ENCODE measurements at regions not wholly inside any gene's neighbourhood (a gene's known extent, or its start where the extent isn't known, plus 50 kb on each side); places are given as distances from the start of the nearest gene placed in this dataset.

DNA sequence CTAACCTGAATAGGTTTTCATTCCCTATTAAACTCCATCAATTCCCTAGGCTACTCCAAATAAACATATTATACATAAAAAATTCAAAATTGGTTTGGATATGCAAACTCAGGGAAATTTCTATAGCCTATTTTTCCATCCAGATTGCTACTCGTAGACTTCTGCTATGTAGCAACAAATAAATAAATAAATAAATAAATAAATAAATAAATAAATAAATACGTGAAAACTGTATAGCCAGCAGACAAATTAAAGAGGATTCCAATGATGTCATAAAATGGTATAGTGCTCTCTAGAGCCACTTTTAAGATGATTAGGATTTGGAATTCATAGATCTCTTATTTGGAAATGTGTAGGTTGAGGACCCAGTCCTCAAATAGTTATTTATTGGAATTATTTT is 1193.2 kb upstream of the NUDT12 start:
- Histone ChIP-seq H3K9me3 (ENCODE audit: control insufficient read depth, low read length) (no peaks in the 10 kb centered on the region), H3K4me1 (ENCODE audit: control insufficient read depth, insufficient read depth, low read length) (no peaks in the 10 kb centered on the region), H3K27me3 (ENCODE audit: control insufficient read depth, insufficient read depth) (no peaks in the 10 kb centered on the region), H3K27ac (ENCODE audit: low read length) (no peak overlapping the region), H3K4me3 (ENCODE audit: low read length) (no peak overlapping the region)
- ATAC-seq (no peak), DNase-seq (no peak)
- 77% methylated on average over 2 of the region's 2 CpGs for WGBS
- intact Hi-C loops (cut with DNase I) = no loop called here

DNA sequence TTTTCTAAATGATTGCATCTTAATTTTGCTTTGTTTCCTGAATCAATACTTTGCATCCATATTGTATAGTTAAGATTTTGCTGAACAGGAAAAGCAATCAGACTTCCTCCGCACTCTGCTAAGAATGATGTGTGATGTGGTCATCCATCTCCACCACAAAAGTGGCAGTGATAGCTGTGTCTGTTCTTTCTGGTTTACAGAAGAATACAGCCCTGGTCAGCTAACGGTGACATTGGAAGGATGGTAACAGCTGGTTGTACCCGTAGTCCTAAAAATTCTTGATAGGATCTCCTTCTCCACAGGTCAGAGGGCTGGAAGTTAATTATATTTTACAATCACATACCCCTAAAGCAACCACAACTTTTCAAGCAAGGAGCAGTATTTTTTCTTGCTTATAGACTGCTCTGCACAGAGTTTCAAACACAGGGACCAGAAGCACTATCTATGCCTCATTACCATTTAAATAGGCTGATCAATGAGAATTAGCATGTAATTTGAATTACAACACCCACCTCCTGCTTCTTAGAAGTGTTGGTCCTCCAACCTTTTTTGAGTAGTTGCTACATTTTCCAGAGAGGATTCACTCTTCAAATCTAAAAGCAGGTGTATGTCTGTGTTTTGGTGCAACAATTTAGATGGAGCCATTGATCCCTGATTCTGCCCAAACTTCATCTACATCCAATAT is 1191.9 kb upstream of the NUDT12 start:
- H3K9me3 ChIP-seq (ENCODE audit: control insufficient read depth, low read length) = no peaks in the 10 kb centered on the region
- no peaks in the 10 kb centered on the region for H3K27me3 ChIP-seq (ENCODE audit: control insufficient read depth, insufficient read depth)
- H3K27ac ChIP-seq (ENCODE audit: low read length) = no peak overlapping the region
- H3K4me3 ChIP-seq (ENCODE audit: low read length) = no peak overlapping the region
- intact Hi-C loops (cut with DNase I) = no loop called here
- H3K4me1 ChIP-seq (ENCODE audit: control insufficient read depth, insufficient read depth, low read length) = no peaks in the 10 kb centered on the region
- DNase-seq (no peak), ATAC-seq (no peak)
- WGBS = 65% methylated on average over 3 of the region's 3 CpGs

DNA sequence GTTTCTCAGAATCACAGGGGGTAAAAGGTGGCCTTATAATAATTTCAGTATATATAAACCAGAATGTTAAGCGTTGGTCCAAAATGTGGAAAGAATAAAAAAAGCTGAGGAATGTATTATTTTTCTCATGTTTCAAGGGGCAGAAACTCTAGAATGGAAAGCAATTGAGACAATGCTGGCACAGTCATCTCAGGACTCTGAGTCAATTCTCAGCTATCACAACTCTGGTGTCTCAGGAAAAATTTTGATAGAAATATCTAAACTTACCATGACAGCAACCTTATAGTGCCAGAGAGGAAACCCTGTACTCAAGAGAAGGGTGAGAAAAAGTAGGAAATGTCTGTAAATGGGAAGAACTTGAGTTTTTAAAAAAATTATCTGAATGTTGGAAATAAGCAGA is 1189.4 kb upstream of the NUDT12 start:
- 78% methylated on average over 1 of the region's 1 CpG for WGBS

DNA sequence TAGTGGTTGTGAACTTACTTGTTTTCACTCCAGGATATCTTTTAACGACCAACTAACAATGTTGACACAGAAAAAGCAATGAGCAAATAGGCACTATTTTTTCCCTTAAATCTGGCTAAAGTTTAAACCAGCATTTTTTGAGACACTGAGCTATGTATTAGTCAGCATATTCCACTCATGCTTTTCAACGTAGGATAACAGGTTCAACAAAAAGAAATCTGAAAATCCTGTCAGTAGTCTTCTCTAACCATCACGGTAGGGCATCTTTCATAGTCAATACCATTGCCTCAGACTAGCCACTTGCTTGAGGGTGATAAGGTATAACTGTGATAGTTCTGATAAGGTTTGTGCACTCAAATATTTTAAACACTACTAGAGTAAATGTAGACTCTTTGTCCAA is 1177.3 kb upstream of the NUDT12 start:
- H3K9me3 ChIP-seq (ENCODE audit: control insufficient read depth, low read length) = no peaks in the 10 kb centered on the region
- no peak overlapping the region for H3K27ac ChIP-seq (ENCODE audit: low read length)
- no peak for ATAC-seq
- H3K4me3 ChIP-seq (ENCODE audit: low read length) = no peak overlapping the region
- no peaks in the 10 kb centered on the region for H3K4me1 ChIP-seq (ENCODE audit: control insufficient read depth, insufficient read depth, low read length)
- WGBS = 53% methylated on average over 3 of the region's 3 CpGs
- DNase-seq = no peak
- no peaks in the 10 kb centered on the region for H3K27me3 ChIP-seq (ENCODE audit: control insufficient read depth, insufficient read depth)
- intact Hi-C loops (cut with DNase I) = no loop called here

More for the DNA sequence above, 1189.4 kb upstream of the NUDT12 start:
- Histone ChIP-seq H3K9me3 (ENCODE audit: control insufficient read depth, low read length) (no peaks in the 10 kb centered on the region), H3K27me3 (ENCODE audit: control insufficient read depth, insufficient read depth) (no peaks in the 10 kb centered on the region), H3K4me1 (ENCODE audit: control insufficient read depth, insufficient read depth, low read length) (no peaks in the 10 kb centered on the region), H3K4me3 (ENCODE audit: low read length) (no peak overlapping the region), H3K27ac (ENCODE audit: low read length) (no peak overlapping the region)
- DNase-seq (no peak), ATAC-seq (no peak)
- intact Hi-C loops (cut with DNase I) = no loop called here

DNA sequence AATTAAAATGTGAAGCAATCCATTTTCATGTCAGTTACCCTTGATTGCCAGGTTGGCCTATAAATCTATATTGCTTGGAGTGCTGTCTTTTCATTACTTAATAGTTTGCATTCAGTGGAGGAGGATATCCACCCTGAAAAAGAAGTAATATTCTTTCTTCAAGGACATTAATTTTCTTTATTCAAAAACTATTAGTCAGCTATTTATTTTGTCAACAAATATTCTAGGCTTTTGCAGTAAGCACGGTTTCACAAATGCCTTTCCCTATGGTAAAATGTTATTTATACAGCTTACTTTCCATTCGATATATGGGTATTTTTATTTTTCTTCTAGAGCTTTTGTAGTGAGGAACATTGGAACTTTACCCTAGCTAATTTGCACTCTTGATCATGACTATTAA is 1176.9 kb upstream of the NUDT12 start:
- Histone ChIP-seq H3K27me3 (ENCODE audit: control insufficient read depth, insufficient read depth) (no peaks in the 10 kb centered on the region), H3K9me3 (ENCODE audit: control insufficient read depth, low read length) (no peaks in the 10 kb centered on the region), H3K4me1 (ENCODE audit: control insufficient read depth, insufficient read depth, low read length) (no peaks in the 10 kb centered on the region), H3K4me3 (ENCODE audit: low read length) (no peak overlapping the region), H3K27ac (ENCODE audit: low read length) (no peak overlapping the region)
- ATAC-seq (no peak), DNase-seq (no peak)
- intact Hi-C loops (cut with DNase I) = no loop called here
- 79% methylated on average over 2 of the region's 2 CpGs for WGBS

DNA sequence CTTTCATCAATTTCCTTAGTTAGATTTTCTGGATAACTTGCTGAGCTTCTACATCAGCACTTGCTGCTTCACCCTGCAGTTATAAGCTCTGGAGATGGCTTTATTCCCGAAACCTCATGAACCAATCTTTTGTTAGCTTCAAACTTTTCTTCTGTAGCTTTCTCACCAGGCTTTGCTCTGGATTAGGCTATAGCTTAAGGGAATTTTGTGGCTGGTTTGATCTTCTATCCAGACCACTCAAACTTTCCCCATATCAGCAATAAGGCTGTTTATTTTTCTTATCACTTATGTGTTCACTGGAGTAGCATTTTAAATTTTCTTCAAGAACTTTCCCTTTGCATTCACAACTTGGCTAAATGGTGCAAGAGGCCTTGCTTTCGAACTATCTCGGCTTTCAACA is 1173.5 kb upstream of the NUDT12 start:
- H3K4me1 ChIP-seq (ENCODE audit: control insufficient read depth, insufficient read depth, low read length) = no peaks in the 10 kb centered on the region
- WGBS = 73% methylated on average over 3 of the region's 3 CpGs
- ATAC-seq (no peak), DNase-seq (no peak)
- intact Hi-C loops (cut with DNase I) = no loop called here
- H3K9me3 ChIP-seq (ENCODE audit: control insufficient read depth, low read length) = no peaks in the 10 kb centered on the region
- H3K27me3 ChIP-seq (ENCODE audit: control insufficient read depth, insufficient read depth) = no peaks in the 10 kb centered on the region
- H3K27ac ChIP-seq (ENCODE audit: low read length) = no peak overlapping the region
- no peak overlapping the region for H3K4me3 ChIP-seq (ENCODE audit: low read length)

DNA sequence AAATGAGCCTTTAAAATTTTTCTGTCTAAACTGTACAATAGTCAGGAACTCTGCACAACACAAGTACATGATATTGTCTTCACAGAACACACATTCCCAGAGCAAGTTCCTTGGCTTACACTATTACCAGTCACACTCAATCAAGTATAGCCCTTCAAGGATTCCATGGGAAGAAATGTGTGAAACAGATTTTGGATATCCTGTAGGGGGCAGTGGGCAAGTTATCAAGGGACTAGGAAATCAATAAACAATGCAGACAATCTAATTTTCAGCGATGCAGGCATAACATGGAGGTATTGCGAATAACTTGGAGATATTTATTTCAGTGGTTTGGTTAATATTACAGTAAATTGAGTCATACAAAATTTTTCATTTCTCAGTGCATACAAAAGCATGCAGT is 1171.5 kb upstream of the NUDT12 start:
- Histone ChIP-seq H3K27me3 (ENCODE audit: control insufficient read depth, insufficient read depth) (no peaks in the 10 kb centered on the region), H3K4me3 (ENCODE audit: low read length) (no peak overlapping the region), H3K4me1 (ENCODE audit: control insufficient read depth, insufficient read depth, low read length) (no peaks in the 10 kb centered on the region), H3K9me3 (ENCODE audit: control insufficient read depth, low read length) (no peaks in the 10 kb centered on the region), H3K27ac (ENCODE audit: low read length) (no peak overlapping the region)
- ATAC-seq = no peak
- DNase-seq = no peak
- WGBS = 88% methylated on average over 2 of the region's 2 CpGs
- intact Hi-C loops (cut with DNase I) = no loop called here

DNA sequence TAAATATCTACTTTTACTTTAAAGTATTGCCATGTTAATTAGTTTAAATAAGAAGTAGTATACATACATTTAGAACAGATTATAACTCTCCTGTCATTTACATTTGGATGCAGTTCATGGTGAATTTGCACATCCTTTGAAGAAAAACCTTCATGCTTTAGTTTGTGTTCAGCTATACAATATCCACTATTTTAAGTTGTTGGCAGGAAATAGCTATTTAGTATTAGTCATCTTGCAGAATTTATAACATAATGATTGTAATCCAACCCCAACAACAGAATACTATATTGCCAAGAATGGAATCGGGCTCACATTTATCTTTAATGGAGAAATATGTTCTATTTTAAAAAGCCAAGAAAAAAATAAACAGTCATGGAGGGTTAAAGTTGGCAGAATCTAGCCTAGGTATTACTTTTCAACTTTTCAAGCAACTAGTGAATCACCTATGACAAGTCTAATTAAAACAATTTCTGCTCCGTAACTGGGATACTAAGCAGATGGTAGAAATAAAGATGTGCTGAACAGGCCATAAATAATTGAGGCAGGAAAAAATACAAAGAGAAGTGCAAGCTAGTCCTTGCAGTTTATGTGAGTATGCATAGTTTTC is 1170.6 kb upstream of the NUDT12 start:
- no peak overlapping the region for H3K27ac ChIP-seq (ENCODE audit: low read length)
- WGBS = 74% methylated on average over 2 of the region's 2 CpGs
- no peaks in the 10 kb centered on the region for H3K9me3 ChIP-seq (ENCODE audit: control insufficient read depth, low read length)
- no peak overlapping the region for H3K4me3 ChIP-seq (ENCODE audit: low read length)
- intact Hi-C loops (cut with DNase I) = no loop called here
- DNase-seq (no peak), ATAC-seq (no peak)
- H3K27me3 ChIP-seq (ENCODE audit: control insufficient read depth, insufficient read depth) = no peaks in the 10 kb centered on the region
- H3K4me1 ChIP-seq (ENCODE audit: control insufficient read depth, insufficient read depth, low read length) = no peaks in the 10 kb centered on the region

DNA sequence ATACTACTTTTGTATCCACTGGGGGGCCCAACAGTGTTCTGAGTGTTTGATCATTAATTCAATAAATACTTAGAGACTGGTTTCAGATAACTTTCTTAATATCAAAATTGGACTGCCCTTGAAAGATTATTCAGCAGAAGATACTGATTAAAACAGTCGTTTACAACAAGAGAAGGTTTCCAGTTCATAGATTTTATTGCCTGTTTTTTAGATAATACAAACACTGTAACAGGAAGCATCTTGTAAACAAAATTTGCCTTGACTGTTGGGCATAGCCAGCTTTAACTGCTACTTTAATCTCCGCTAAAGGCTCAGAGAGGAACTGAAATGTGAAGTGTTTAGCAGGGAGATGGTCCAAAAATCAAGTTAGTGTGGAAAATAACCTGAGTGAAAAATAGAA is 1168.7 kb upstream of the NUDT12 start:
- intact Hi-C loops (cut with DNase I) = no loop called here
- Histone ChIP-seq H3K9me3 (ENCODE audit: control insufficient read depth, low read length) (no peaks in the 10 kb centered on the region), H3K4me3 (ENCODE audit: low read length) (no peak overlapping the region), H3K4me1 (ENCODE audit: control insufficient read depth, insufficient read depth, low read length) (no peaks in the 10 kb centered on the region), H3K27me3 (ENCODE audit: control insufficient read depth, insufficient read depth) (no peaks in the 10 kb centered on the region), H3K27ac (ENCODE audit: low read length) (no peak overlapping the region)
- ATAC-seq = no peak
- DNase-seq = no peak
- 64% methylated on average over 2 of the region's 2 CpGs for WGBS

DNA sequence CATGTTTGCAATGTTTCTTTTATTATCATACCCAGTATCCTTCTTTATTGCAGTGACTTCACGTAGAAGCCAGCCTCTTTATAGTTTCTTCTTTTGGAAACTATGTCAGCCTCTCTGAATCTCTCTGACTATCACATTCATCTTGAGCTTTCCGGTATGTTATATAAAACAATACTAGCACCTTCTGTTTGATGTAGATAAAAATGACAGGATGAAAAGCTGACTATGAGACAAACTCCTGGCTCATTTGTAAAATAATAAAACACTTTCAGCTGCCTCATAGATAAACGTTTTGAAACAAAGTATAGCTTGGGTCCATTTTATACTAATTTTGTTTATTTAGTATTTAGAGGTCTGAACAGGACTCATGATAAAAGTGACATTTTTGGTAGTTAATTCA is 1145.4 kb upstream of the NUDT12 start:
- Histone ChIP-seq H3K4me3 (ENCODE audit: low read length) (no peak overlapping the region), H3K27ac (ENCODE audit: low read length) (no peak overlapping the region), H3K9me3 (ENCODE audit: control insufficient read depth, low read length) (no peaks in the 10 kb centered on the region), H3K4me1 (ENCODE audit: control insufficient read depth, insufficient read depth, low read length) (no peaks in the 10 kb centered on the region), H3K27me3 (ENCODE audit: control insufficient read depth, insufficient read depth) (no peaks in the 10 kb centered on the region)
- 39% methylated on average over 3 of the region's 3 CpGs for WGBS
- intact Hi-C loops (cut with DNase I) = no loop called here
- no peak for DNase-seq
- ATAC-seq = no peak

DNA sequence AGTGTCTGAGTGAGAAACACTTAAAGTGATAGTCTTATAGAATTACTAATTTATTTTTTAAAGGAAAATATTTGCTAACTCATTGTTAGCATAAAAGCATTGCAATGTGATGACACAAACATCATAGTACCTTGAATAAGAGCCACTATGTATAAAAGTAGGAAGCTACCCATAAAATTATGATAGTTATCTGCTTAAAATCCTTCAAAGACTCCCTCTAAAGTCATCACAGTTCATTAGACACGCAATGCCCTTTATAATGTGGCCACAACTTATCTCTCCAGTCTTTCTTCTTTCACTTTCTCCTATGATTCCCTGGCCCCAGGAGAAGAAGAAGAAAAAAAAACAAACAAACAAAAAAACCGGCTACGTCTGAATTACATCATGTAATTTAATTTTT is 1144.0 kb upstream of the NUDT12 start:
- WGBS = 67% methylated on average over 3 of the region's 3 CpGs
- Histone ChIP-seq H3K27me3 (ENCODE audit: control insufficient read depth, insufficient read depth) (no peaks in the 10 kb centered on the region), H3K4me3 (ENCODE audit: low read length) (no peak overlapping the region), H3K27ac (ENCODE audit: low read length) (no peak overlapping the region), H3K9me3 (ENCODE audit: control insufficient read depth, low read length) (no peaks in the 10 kb centered on the region), H3K4me1 (ENCODE audit: control insufficient read depth, insufficient read depth, low read length) (no peaks in the 10 kb centered on the region)
- ATAC-seq (no peak), DNase-seq (no peak)
- intact Hi-C loops (cut with DNase I) = no loop called here

DNA sequence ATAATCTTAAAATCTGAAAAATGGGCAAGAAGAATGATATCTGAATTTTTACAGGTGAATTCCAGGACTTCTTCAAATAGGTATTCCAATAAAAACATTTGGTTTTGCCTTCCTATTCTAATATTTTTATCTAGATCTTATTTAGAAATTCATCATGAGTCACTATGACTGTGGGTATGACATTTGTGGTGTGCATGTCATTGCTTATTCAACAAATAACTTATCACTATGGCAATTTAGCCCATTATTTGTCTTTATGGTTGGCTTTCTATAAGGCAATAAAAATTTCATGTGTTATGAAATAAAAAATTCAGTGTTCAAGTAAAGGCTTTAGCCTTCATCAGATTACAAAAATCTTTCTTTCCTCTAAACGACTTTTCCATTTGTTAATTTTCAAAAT is 1139.6 kb upstream of the NUDT12 start:
- no peaks in the 10 kb centered on the region for H3K4me1 ChIP-seq (ENCODE audit: control insufficient read depth, insufficient read depth, low read length)
- H3K9me3 ChIP-seq (ENCODE audit: control insufficient read depth, low read length) = peaks cover 2% of the 10 kb centered on the region
- intact Hi-C loops (cut with DNase I) = no loop called here
- DNase-seq = no peak
- H3K4me3 ChIP-seq (ENCODE audit: low read length) = no peak overlapping the region
- WGBS = 70% methylated on average over 1 of the region's 1 CpG
- no peak overlapping the region for H3K27ac ChIP-seq (ENCODE audit: low read length)
- no peaks in the 10 kb centered on the region for H3K27me3 ChIP-seq (ENCODE audit: control insufficient read depth, insufficient read depth)
- no peak for ATAC-seq

Data from right cardiac atrium (tissue), 5 donors.